ENCODE measurements at regions not wholly inside any gene's neighbourhood (a gene's known extent, or its start where the extent isn't known, plus 50 kb on each side); places are given as distances from the start of the nearest gene placed in this dataset.
A peak's percentile ranks its signal among the peaks of the same experiment; 100 is the strongest.

- Mint-ChIP-seq H3K4me1 (no peaks in the 10 kb centered on the region), H3K27me3 (ENCODE audit: low read depth) (no peaks in the 10 kb centered on the region), H3K27ac (no peak overlapping the region), H3K4me3 (no peak overlapping the region), H3K9me3 (peaks cover 4% of the 10 kb centered on the region; the same call in 1 of the 2 replicates), H3K36me3 (no peaks in the 10 kb centered on the region)
- CTCF ChIA-PET: no interaction called here
- ATAC-seq (no peak), DNase-seq (ENCODE audit: low spot score) (no peak)
- POLR2A ChIA-PET: no interaction called here
- TF ChIP-seq SOX15 (CRISPR knock-in tag; IDR thresholded peaks at IDR 0.05) (no peak), NR1H2 (CRISPR knock-in tag; IDR thresholded peaks at IDR 0.05) (no peak), FOXP1 (CRISPR knock-in tag; IDR thresholded peaks at IDR 0.05; ENCODE audit: borderline replicate concordance) (no peak), JUN (CRISPR knock-in tag; IDR thresholded peaks at IDR 0.05) (no peak), CTCF (IDR thresholded peaks at IDR 0.05) (no peak), ELF4 (CRISPR knock-in tag; IDR thresholded peaks at IDR 0.05; ENCODE audit: low read depth) (no peak), RORB (CRISPR knock-in tag; IDR thresholded peaks at IDR 0.05) (no peak), TEAD1 (CRISPR knock-in tag; IDR thresholded peaks at IDR 0.05) (no peak), ESRRA (CRISPR knock-in tag; IDR thresholded peaks at IDR 0.05; ENCODE audit: borderline replicate concordance) (no peak)
- TF ChIP-seq, protein P1, sequence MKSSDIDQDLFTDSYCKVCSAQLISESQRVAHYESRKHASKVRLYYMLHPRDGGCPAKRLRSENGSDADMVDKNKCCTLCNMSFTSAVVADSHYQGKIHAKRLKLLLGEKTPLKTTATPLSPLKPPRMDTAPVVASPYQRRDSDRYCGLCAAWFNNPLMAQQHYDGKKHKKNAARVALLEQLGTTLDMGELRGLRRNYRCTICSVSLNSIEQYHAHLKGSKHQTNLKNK (CRISPR knock-in tag; IDR thresholded peaks at IDR 0.05): no peak
- TF ChIP-seq, protein P2, sequence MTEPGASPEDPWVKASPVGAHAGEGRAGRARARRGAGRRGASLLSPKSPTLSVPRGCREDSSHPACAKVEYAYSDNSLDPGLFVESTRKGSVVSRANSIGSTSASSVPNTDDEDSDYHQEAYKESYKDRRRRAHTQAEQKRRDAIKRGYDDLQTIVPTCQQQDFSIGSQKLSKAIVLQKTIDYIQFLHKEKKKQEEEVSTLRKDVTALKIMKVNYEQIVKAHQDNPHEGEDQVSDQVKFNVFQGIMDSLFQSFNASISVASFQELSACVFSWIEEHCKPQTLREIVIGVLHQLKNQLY (CRISPR knock-in tag; IDR thresholded peaks at IDR 0.05): no peak
Observed at GRCh38 chr2:192311701-192312460, 117.1 kb upstream of the TMEFF2 start.

DNA sequence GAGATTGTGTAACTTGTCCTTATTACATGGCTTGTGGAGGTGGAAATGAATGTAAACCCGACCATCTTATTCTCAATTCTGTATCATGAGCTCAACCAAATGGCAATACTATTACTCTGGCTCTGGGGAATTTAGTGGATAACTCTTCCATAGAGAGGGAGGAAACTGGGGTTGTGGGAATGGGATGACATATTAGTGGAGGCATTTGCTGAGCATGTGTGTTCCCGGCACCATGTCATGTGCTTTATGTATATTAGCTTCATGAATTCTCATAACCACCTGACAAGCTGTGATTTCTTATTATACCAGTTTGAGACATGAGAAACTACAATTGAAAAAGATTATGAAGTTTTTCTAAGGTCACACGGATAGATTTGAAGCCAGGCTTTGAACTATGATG is 112.8 kb upstream of the TMEFF2 start:
- no peak overlapping the region for H3K27ac Mint-ChIP-seq
- POLR2A ChIA-PET: no interaction called here
- TF ChIP-seq FOXP1 (CRISPR knock-in tag; IDR thresholded peaks at IDR 0.05; ENCODE audit: borderline replicate concordance): no peak
- no peak for TF ChIP-seq NFATC4 (CRISPR knock-in tag; IDR thresholded peaks at IDR 0.05)
- TF ChIP-seq TCF7 (CRISPR knock-in tag; IDR thresholded peaks at IDR 0.05; ENCODE audit: low read depth): no peak
- TF ChIP-seq FOXK1 (CRISPR knock-in tag; IDR thresholded peaks at IDR 0.05): no peak
- no peak for TF ChIP-seq CREB1 (CRISPR knock-in tag; IDR thresholded peaks at IDR 0.05)
- H3K4me3 Mint-ChIP-seq: no peak overlapping the region
- H3K4me1 Mint-ChIP-seq: no peaks in the 10 kb centered on the region
- DNase-seq (ENCODE audit: low spot score) (no peak), ATAC-seq (no peak)
- no peaks in the 10 kb centered on the region for H3K9me3 Mint-ChIP-seq
- H3K27me3 Mint-ChIP-seq (ENCODE audit: low read depth): no peaks in the 10 kb centered on the region
- CTCF ChIA-PET: interaction anchor here (1.0 kb wide), 1 partner anchor 145 kb away, joined by 3 read pairs; no protein-coding TSS in a partner anchor
- H3K36me3 Mint-ChIP-seq: no peaks in the 10 kb centered on the region

DNA sequence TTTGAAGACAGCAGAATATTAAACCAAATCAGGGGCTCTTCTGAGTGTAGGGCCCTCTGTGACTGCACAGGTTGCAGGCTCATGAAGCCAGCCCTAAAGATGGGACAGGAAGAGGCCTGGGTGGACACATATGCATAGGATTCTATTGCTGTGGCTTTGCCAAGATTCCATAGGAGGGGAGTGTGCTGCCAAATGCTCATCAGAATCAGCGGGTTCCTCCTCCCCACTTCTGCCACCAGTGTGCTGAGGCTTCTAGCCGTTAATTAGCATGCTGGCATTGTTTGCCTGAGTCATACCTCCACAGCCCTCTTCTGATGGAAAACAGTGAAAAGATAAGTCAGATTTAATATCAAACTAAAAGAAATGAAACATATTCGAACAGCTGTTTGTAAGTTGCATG is 103.9 kb upstream of the TMEFF2 start:
- DNase-seq (ENCODE audit: low spot score) (no peak), ATAC-seq (peak; percentile 96)
- Mint-ChIP-seq H3K27me3 (ENCODE audit: low read depth) (no peaks in the 10 kb centered on the region), H3K4me1 (peaks cover 5% of the 10 kb centered on the region; the same call in 1 of the 2 replicates), H3K4me3 (no peak overlapping the region), H3K36me3 (no peaks in the 10 kb centered on the region), H3K27ac (no peak overlapping the region), H3K9me3 (no peaks in the 10 kb centered on the region)
- TF ChIP-seq CREM (CRISPR knock-in tag; IDR thresholded peaks at IDR 0.05) (no peak), SMAD3 (CRISPR knock-in tag; IDR thresholded peaks at IDR 0.05; ENCODE audit: borderline replicate concordance) (no peak), CBFB (CRISPR knock-in tag; IDR thresholded peaks at IDR 0.05; ENCODE audit: low read depth) (no peak), E2F5 (CRISPR knock-in tag; IDR thresholded peaks at IDR 0.05) (no peak), NR1H2 (CRISPR knock-in tag; IDR thresholded peaks at IDR 0.05) (no peak), HMGA2 (CRISPR knock-in tag; IDR thresholded peaks at IDR 0.05) (no peak)
- TF ChIP-seq, protein P3, sequence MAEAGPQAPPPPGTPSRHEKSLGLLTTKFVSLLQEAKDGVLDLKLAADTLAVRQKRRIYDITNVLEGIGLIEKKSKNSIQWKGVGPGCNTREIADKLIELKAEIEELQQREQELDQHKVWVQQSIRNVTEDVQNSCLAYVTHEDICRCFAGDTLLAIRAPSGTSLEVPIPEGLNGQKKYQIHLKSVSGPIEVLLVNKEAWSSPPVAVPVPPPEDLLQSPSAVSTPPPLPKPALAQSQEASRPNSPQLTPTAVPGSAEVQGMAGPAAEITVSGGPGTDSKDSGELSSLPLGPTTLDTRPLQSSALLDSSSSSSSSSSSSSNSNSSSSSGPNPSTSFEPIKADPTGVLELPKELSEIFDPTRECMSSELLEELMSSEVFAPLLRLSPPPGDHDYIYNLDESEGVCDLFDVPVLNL (CRISPR knock-in tag; IDR thresholded peaks at IDR 0.05; ENCODE audit: borderline replicate concordance, low read depth): no peak
- ChIA-PET POLR2A (interaction anchor here (0.8 kb wide), 1 partner anchor 621 kb away, joined by 3 read pairs; the partner anchor contains the start of gene NABP1), CTCF (no interaction called here)

All from WTC11 (cell line).